GM18508 (cell line): ENCODE measurements at regions not wholly inside any gene's neighbourhood (a gene's known extent, or its start where the extent isn't known, plus 50 kb on each side); places are given as distances from the start of the nearest gene placed in this dataset.
"Not testable (repeated sequence)": the region's sequence is repeated elsewhere in the genome, so short reads cannot be mapped to it uniquely, and the experiment has no call there.

Source experiments
- ATAC-seq: cut with Tn5 transposase; IDR thresholded peaks from one replicate; pipeline ENCODE4 v1.9.1; 2021; ENCODE audit warnings: moderate number of reproducible peaks; ENCODE audit not compliant: insufficient read depth, unreplicated experiment

GRCh38 chr14:86971292-86971691 lies 1021.7 kb downstream of the GALC start:
- no peak for ATAC-seq

- ATAC-seq: no peak
These were observed 1031.8 kb downstream of the GALC start for GRCh38 chr14:86961106-86961716.

- ATAC-seq: no peak
These were observed 1037.1 kb downstream of the GALC start for GRCh38 chr14:86955771-86956354.

- ATAC-seq: no peak
These were observed 1038.4 kb downstream of the GALC start for GRCh38 chr14:86954623-86955022.

- no peak for ATAC-seq
These were observed 1046.5 kb downstream of the GALC start for GRCh38 chr14:86946446-86946845.

GRCh38 chr14:86944434-86944833 lies 1048.5 kb downstream of the GALC start:
- no peak for ATAC-seq

GRCh38 chr14:86943391-86944365 lies 1049.3 kb downstream of the GALC start:
- no peak for ATAC-seq

GRCh38 chr14:86942936-86943335 lies 1050.0 kb downstream of the GALC start:
- ATAC-seq: no peak

GRCh38 chr14:86940106-86940505 lies 1052.9 kb downstream of the GALC start:
- no peak for ATAC-seq

- no peak for ATAC-seq
These were observed 1054.7 kb downstream of the GALC start for GRCh38 chr14:86938320-86938719.

- no peak for ATAC-seq
These were observed 1056.4 kb downstream of the GALC start for GRCh38 chr14:86936556-86936955.

- no peak for ATAC-seq
These were observed 1057.6 kb downstream of the GALC start for GRCh38 chr14:86935241-86935885.

GRCh38 chr14:86933958-86934595 lies 1058.9 kb downstream of the GALC start:
- ATAC-seq: no peak

GRCh38 chr14:86933460-86933859 lies 1059.5 kb downstream of the GALC start:
- ATAC-seq: no peak

- no peak for ATAC-seq
These were observed 1077.6 kb downstream of the GALC start for GRCh38 chr14:86915406-86915805.

GRCh38 chr14:86912709-86913108 lies 1080.3 kb downstream of the GALC start:
- no peak for ATAC-seq

- no peak for ATAC-seq
These were observed 1081.5 kb downstream of the GALC start for GRCh38 chr14:86911486-86911885.

GRCh38 chr14:86905386-86905926 lies 1087.5 kb downstream of the GALC start:
- ATAC-seq: not testable (repeated sequence)

- no peak for ATAC-seq
These were observed 1090.6 kb downstream of the GALC start for GRCh38 chr14:86902176-86902950.
